Cerebellar cortex (tissue), 1 donor: ENCODE measurements at regions not wholly inside any gene's neighbourhood (a gene's known extent, or its start where the extent isn't known, plus 50 kb on each side); places are given as distances from the start of the nearest gene placed in this dataset.

Experiments used
- DNase-seq: peaks from one replicate; pipeline ENCODE4 v3.0.0-alpha.2; 2015; ENCODE audit warnings: low spot score

- no peak for DNase-seq
Measured at GRCh38 chr13:107035778-107036177, 467.8 kb upstream of the ARGLU1 start.

DNA sequence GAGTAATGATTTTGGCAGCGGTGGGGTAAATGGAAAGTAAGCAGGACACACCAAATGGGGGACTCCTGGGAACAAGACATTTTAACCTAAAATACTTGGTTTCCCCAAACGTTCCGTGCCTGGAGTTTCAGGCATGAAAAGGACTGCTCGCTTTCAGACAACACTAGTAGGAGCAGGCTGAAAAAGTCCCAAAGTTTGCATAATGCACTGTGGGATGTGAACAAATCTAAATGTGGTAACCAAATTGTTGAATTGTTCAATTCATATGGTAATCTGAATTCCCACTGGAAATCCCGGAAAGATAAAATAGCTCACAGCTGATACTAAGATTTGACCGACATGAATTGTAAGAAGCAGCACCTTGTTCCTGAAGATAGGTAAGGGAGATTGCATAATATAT, 467.2 kb upstream of the ARGLU1 start:
- no peak for DNase-seq

DNA sequence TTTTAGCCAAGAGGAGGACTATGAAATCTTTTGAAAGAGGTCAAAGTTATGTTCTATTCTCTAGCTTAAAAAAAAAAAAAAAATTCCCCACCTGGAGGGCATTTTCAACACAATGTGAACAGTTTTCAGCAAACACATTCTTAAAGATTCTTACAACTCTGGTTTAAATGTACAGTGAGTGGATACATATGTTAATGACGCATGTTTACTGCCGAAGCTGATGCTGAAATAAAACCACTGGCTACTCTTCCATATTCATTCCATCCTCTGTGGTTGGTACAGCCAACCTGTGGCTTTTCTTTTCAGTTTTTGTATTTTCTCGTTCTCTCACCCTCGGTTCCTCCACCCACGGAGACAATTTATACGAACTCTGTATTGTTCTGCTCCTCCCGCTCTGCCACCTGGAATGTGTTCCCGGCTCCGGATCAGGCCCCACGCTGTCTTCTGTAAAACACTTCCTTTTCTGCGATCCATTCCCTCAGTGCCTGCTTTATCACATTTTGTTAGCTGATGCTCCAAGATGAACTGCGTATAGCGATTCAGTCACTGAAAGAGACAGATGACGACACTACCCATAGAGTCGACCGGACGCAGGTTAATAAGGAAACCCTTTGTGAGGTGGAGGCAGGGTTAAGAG, 466.4 kb upstream of the ARGLU1 start:
- no peak for DNase-seq

DNA sequence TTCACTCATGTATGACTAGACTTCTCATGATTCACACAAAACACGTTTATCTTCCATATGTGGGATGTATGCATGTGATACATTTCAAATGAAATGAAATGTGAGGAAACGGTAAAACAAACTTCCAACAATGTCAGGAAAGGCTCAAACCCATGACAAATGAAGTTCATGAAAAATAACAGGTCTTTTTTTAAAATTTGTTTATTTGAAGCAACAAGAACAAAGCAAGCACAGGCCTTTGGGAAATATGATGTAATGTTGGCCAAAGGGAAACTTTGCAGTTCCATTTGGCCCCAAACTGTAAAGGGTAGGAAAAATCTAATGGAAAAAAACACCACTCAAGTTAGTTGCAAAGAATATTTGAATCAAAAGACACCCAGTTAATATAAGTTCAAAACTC, 463.8 kb upstream of the ARGLU1 start:
- no peak for DNase-seq

GRCh38 chr13:107028751-107029150, 460.8 kb upstream of the ARGLU1 start:
- no peak for DNase-seq

DNA sequence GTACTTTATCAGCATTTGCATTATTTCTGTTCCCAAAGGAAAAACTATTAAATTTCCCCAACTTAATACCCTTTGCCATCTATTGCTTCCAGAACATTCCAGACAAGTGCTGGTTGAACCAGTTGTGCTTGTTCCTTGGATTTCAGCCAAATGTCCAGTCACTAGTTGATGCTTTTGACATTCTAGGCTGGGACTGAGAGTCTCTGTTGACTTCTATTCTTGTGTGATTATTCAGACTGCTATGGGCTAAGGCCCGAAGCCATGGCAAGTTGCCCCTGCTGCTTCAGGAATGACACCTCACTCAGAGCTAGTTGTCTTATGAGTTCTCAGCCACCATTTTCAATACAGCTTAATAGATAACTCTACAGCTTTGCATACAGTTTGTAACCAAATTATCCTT, 458.1 kb upstream of the ARGLU1 start:
- DNase-seq: no peak

GRCh38 chr13:107023335-107023734, 455.4 kb upstream of the ARGLU1 start:
- no peak for DNase-seq

DNA sequence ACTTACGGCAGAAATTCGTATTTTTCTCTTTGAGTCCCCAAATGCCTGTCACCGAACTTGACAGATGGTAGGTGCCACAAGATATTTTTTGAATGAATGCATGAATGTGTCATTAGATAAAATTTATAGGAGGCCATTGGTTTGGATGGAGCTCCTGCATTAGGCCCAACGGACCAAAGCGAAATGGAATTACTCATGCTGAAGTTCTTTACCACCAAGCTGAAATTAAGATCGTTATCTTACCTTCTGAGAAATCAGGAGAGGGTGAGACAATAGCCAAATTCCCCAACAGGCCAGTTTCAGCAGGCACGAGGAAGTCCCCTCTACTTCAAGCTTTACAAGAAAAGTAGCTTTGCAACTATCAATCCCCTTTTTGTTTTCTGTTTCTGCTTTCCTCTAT, 452.5 kb upstream of the ARGLU1 start:
- DNase-seq: no peak

DNA sequence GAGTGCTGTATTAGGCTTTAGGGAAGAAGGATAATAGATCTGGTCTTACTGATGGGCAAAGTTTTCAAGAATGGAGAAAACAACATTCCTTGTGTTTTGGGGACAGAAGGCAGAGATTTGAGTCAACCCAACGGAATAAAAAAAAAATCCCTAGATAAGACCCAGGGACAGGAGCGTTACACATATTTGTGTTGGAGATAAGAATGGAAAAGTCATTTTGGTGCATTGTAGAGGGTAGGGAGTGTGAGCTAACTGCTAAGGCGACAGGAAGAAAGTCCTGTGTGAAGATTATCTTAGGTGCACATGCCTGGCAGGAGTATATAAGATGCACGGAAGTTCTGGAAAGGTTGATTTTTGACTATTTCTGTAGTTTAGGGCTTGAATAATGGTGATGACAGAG, 450.3 kb upstream of the ARGLU1 start:
- no peak for DNase-seq

DNA sequence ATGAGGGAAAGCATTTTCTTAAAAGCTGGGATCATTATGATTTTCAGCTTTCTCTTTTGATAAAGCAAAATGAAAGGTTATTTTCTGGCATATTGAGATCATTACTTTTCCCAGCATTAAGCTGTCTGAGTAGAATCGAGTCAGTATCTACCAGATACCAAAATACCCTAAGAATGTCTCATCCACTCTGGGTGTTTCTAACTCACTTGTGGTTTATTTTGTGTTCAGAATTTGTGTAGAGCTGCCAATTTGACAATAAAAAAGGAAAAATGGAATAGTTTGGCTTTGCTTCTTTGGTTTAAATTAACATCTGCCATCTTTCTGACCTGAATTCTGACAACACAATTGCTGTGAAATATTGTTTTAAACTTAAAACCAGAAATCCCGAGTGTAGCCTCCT, 438.7 kb upstream of the ARGLU1 start:
- no peak for DNase-seq

- DNase-seq: no peak
Measured at GRCh38 chr13:107005577-107005976, 437.6 kb upstream of the ARGLU1 start.

DNA sequence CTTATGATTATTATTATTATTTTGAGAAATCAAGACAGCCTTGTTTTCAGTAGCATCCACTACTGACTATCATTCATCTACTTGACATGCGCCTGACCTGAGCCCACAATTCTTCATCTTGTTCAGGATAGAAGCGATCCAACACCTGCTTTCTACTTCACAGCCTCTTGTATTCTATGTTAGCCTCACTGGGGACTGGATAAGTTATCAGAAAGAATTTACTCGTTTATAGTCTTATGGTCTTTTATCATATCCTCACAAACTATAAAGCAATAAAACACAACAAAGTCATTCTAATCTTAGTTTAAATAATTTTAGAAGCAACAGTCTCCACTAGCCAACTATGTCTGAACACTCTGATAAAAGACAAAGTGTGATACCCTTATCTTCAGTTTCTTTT, 436.0 kb upstream of the ARGLU1 start:
- DNase-seq: no peak

- no peak for DNase-seq
Measured at GRCh38 chr13:106998664-106999063, 430.7 kb upstream of the ARGLU1 start.

- DNase-seq: no peak
Measured at GRCh38 chr13:106997696-106998095, 429.8 kb upstream of the ARGLU1 start.

DNA sequence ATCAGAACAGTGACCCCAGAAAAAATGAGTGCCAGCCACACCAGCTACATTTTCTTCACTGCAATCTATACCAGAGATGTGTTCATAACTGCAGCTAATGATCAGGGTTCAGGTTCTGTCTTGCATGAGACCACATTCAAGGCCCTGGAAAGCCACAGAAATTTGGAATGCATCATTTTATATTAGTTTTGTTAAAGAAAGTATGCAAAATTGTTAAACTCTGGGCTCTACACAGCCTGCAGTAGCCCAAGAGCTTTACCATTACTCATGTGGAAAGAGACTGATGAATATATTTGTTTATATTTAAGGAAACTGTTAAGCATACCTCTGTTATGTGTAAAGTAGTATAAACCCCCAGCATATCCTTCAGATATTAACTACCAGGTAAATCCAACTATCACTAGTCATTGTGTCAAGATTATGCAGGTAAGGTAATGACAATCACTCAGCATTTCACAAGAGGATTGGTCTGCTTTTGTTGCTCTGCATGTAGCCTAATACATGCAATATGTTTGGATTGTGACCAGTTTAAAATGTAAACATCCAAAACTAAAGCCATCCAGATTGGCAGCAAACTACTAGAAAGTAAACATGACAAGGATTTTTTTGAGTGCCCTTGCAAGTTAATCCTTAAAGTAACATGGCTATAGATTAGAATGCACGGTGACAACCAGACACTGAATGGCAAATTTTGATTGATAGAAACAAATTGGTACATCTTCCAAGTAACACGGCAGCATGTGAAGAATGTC, 429.1 kb upstream of the ARGLU1 start:
- no peak for DNase-seq

DNA sequence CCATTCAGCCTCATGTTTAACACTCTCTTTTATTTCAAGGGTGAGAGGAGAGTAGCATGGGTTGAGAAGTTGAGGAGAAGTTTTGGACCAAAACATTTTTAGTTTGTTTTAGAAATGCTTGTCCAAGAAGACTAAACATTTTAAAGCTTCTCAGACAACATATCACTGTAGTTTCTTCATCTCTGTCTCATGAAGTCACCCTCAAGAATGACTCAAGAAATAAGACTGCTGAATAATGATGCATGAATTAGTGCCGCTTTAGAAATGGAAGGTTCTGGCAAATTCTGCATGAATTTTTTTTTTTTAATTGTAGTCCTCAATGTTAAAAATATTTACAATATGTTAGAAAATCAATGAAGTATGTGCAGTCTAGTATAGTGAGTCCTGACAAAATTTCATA, 422.7 kb upstream of the ARGLU1 start:
- DNase-seq: no peak

DNA sequence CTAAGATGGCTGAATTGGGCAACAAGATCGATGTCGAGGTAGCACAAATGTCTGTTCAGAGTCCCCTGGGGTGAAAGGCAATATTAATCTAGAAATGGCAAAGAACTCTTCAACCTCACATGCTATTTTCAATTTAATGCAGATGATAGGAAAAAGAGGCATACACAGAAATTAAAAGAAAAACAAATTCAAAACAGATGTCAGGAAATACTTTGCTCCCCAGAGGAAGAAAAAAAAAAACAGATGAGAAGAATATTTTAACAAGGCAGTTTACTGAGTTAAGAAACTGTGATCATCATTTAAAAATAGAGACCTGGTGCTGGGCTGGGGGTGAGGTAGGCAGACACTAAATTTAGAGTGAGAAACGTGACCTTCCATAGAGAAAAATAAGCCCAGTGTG, 421.9 kb upstream of the ARGLU1 start:
- DNase-seq: no peak

- no peak for DNase-seq
Measured at GRCh38 chr13:106987427-106987785, 419.5 kb upstream of the ARGLU1 start.

- no peak for DNase-seq
Measured at GRCh38 chr13:106986687-106987426, 418.9 kb upstream of the ARGLU1 start.

- DNase-seq: no peak
Measured at GRCh38 chr13:106986033-106986484, 418.1 kb upstream of the ARGLU1 start.

GRCh38 chr13:106985481-106985880, 417.5 kb upstream of the ARGLU1 start:
- DNase-seq: no peak

DNA sequence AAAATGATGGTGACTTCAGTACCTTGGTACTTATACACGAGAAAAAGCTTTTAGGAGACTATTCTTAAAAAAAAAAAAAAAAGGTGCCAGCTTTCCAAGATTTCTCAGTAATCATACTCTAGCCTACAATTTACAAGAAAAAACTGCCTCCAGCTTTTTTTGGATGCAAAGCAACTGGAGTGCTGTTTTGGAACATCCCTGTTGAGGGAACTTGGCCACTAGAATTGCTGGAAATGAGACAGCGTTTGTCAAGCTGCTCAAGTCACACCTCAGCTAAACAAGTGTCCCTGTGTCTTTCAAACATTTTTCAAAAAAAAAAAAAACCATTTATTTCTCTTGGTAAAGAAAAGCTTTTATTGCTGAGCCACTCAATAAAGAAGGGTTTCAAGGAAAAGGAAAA, 413.1 kb upstream of the ARGLU1 start:
- DNase-seq: no peak

DNA sequence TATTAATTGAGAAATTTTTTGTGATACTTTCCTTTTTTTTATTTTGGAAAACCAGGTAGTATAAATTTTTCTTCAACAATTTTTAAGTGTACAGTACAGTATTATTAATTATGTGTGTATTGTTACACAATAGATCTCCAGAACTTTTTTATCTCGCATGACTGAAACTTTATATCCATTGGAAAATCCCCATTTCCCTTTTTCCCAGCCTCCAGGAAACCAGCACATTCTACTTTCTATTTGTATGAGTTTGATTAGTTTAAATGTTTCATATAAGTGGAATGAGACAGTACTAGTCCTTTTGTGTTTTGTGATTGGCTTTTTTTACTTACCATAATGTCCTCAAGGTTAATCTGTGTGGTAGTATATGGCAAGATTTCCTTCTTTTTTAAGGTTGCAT, 399.5 kb upstream of the ARGLU1 start:
- DNase-seq: no peak
